Thyroid gland (tissue), 4 donors: ENCODE measurements at regions not wholly inside any gene's neighbourhood (a gene's known extent, or its start where the extent isn't known, plus 50 kb on each side); places are given as distances from the start of the nearest gene placed in this dataset.

Experiments
- CTCF ChIP-seq, 6 experiments: fragments of 200-600 bp in 3 of 6; fragments of 450-650 bp in 3 of 6; sonication (generic) in 3 of 6; IDR thresholded peaks; one replicate each; pipeline ENCODE4 v1.5.1; 2016 to 2019; ENCODE audit warnings: antibody characterized with exemption in 6 of 6, mild to moderate bottlenecking in 2 of 6, inconsistent platforms in 1 of 6, moderate library complexity in 1 of 6
- POLR2A ChIP-seq, 2 donors: fragments of 450-650 bp; IDR thresholded peaks; one replicate each; pipeline ENCODE4 v1.6.1; 2017; ENCODE audit warnings: antibody characterized with exemption in 2 of 2, mild to moderate bottlenecking in 2 of 2, moderate library complexity in 1 of 2

GRCh38 chr4:112901962-112902411 is 147.5 kb upstream of the ANK2 start:
- TF ChIP-seq CTCF (IDR thresholded peaks at IDR 0.05) (no peak), POLR2A (IDR thresholded peaks at IDR 0.05) (no peak)
